Panc1 (cell line): ENCODE measurements at regions not wholly inside any gene's neighbourhood (a gene's known extent, or its start where the extent isn't known, plus 50 kb on each side); places are given as distances from the start of the nearest gene placed in this dataset.

ENCODE experiments used
- CTCF ChIP-seq: fragments of 450-650 bp; IDR thresholded peaks from 2 replicates; pipeline ENCODE4 v1.5.1; 2017; ENCODE audit warnings: mild to moderate bottlenecking
- POLR2AphosphoS5 ChIP-seq: IDR thresholded peaks from 2 replicates; pipeline ENCODE4 v1.6.1; 2012; ENCODE audit warnings: mild to moderate bottlenecking, low read depth, low read length, moderate library complexity
- REST ChIP-seq, 2 experiments: IDR thresholded peaks; 2 replicates each; pipeline ENCODE4 v1.6.1; 2011 to 2012; ENCODE audit warnings: low read depth in 2 of 2, control low read depth in 1 of 2, low read length in 1 of 2, mild to moderate bottlenecking in 1 of 2, moderate library complexity in 1 of 2; ENCODE audit not compliant: insufficient read depth in 1 of 2
- SIN3A ChIP-seq: IDR thresholded peaks from 2 replicates; pipeline ENCODE4 v1.6.1; 2012; ENCODE audit warnings: low read depth, mild to moderate bottlenecking, low read length, moderate library complexity, borderline replicate concordance; ENCODE audit not compliant: insufficient read depth

- TF ChIP-seq REST (IDR thresholded peaks at IDR 0.05; ENCODE audit: insufficient read depth in 1 of 2, low read depth in 2 of 2, low read length in 1 of 2) (no peak), POLR2AphosphoS5 (no peak), CTCF (no peak), SIN3A (no peak)
Measured at GRCh38 chr4:164070625-164071024, 576.1 kb downstream of the TMA16 start.
